GM19468 (cell line): ENCODE measurements at regions not wholly inside any gene's neighbourhood (a gene's known extent, or its start where the extent isn't known, plus 50 kb on each side); places are given as distances from the start of the nearest gene placed in this dataset.

ENCODE experiments used
- ATAC-seq: cut with Tn5 transposase; IDR thresholded peaks from one replicate; pipeline ENCODE4 v1.9.1; 2021; ENCODE audit warnings: mild to moderate bottlenecking, moderate library complexity, moderate number of reproducible peaks; ENCODE audit not compliant: unreplicated experiment; ENCODE audit errors: extremely low read depth

GRCh38 chr13:70375718-70376117 is 267.5 kb upstream of the KLHL1 start:
- ATAC-seq: no peak

GRCh38 chr13:70370924-70371323 is 262.7 kb upstream of the KLHL1 start:
- ATAC-seq: no peak

- ATAC-seq: no peak
Observed at GRCh38 chr13:70366720-70367119, 258.5 kb upstream of the KLHL1 start.

GRCh38 chr13:70363991-70364390 is 255.7 kb upstream of the KLHL1 start:
- no peak for ATAC-seq

- no peak for ATAC-seq
Observed at GRCh38 chr13:70362820-70363570, 254.7 kb upstream of the KLHL1 start.

- ATAC-seq: no peak
Observed at GRCh38 chr13:70357031-70357430, 248.8 kb upstream of the KLHL1 start.

GRCh38 chr13:70353096-70353495 is 244.8 kb upstream of the KLHL1 start:
- no peak for ATAC-seq

GRCh38 chr13:70347947-70348620 is 239.8 kb upstream of the KLHL1 start:
- no peak for ATAC-seq

GRCh38 chr13:70339738-70340137 is 231.5 kb upstream of the KLHL1 start:
- no peak for ATAC-seq

GRCh38 chr13:70338609-70339008 is 230.4 kb upstream of the KLHL1 start:
- no peak for ATAC-seq

- ATAC-seq: no peak
Observed at GRCh38 chr13:70336866-70337265, 228.6 kb upstream of the KLHL1 start.

- ATAC-seq: no peak
Observed at GRCh38 chr13:70333752-70334151, 225.5 kb upstream of the KLHL1 start.

GRCh38 chr13:70330697-70331361 is 222.6 kb upstream of the KLHL1 start:
- ATAC-seq: no peak

GRCh38 chr13:70324519-70324918 is 216.3 kb upstream of the KLHL1 start:
- no peak for ATAC-seq

GRCh38 chr13:70311191-70311590 is 202.9 kb upstream of the KLHL1 start:
- no peak for ATAC-seq

GRCh38 chr13:70310396-70311119 is 202.3 kb upstream of the KLHL1 start:
- ATAC-seq: no peak

GRCh38 chr13:70297189-70297616 is 189.0 kb upstream of the KLHL1 start:
- no peak for ATAC-seq

- ATAC-seq: no peak
Observed at GRCh38 chr13:70284371-70284770, 176.1 kb upstream of the KLHL1 start.

- no peak for ATAC-seq
Observed at GRCh38 chr13:70275841-70276240, 167.6 kb upstream of the KLHL1 start.

GRCh38 chr13:70255406-70255991 is 147.2 kb upstream of the KLHL1 start:
- ATAC-seq: no peak
